ENCODE measurements at regions not wholly inside any gene's neighbourhood (a gene's known extent, or its start where the extent isn't known, plus 50 kb on each side); places are given as distances from the start of the nearest gene placed in this dataset. TPM values are rescaled to one million over a fixed set of nuclear protein-coding genes. Genes with fewer than 3 reads are reported as not detected.

Small RNA genes lying in the stretch of these regions (small RNA-seq; reads per million reads assigned to genes)
- not detected for gene RPS17P11

Measured in skeletal muscle tissue (tissue), 1 donor.